ENCODE measurements at regions not wholly inside any gene's neighbourhood (a gene's known extent, or its start where the extent isn't known, plus 50 kb on each side); places are given as distances from the start of the nearest gene placed in this dataset.
"Not testable (repeated sequence)": the region's sequence is repeated elsewhere in the genome, so short reads cannot be mapped to it uniquely, and the experiment has no call there.

GRCh38 chr6:22141241-22141745, 155.5 kb downstream of the PRL start:
- intact Hi-C loops (cut with micrococcal nuclease), result no loop called here

GRCh38 chr6:22142856-22143255, 154.0 kb downstream of the PRL start:
- intact Hi-C loops (cut with micrococcal nuclease), result no loop called here

GRCh38 chr6:22145376-22145775, 151.5 kb downstream of the PRL start:
- intact Hi-C loops (cut with micrococcal nuclease), result loop anchor here (5.0 kb wide), 1 partner anchor 548 kb away; no protein-coding TSS in a partner anchor

GRCh38 chr6:22145823-22146677, 150.8 kb downstream of the PRL start:
- intact Hi-C loops (cut with micrococcal nuclease), result loop anchor here (5.0 kb wide), 1 partner anchor 549 kb away; no protein-coding TSS in a partner anchor

- intact Hi-C loops (cut with micrococcal nuclease), result loop anchor here (5.0 kb wide), 1 partner anchor 549 kb away; no protein-coding TSS in a partner anchor
Observed at GRCh38 chr6:22146678-22146930, 150.2 kb downstream of the PRL start.

GRCh38 chr6:22146931-22147701, 149.7 kb downstream of the PRL start:
- intact Hi-C loops (cut with micrococcal nuclease), result loop anchor here (5.0 kb wide), 1 partner anchor 550 kb away; no protein-coding TSS in a partner anchor

GRCh38 chr6:22147921-22148776, 148.7 kb downstream of the PRL start:
- intact Hi-C loops (cut with micrococcal nuclease), result loop anchor here (5.0 kb wide), 1 partner anchor 551 kb away; no protein-coding TSS in a partner anchor

- intact Hi-C loops (cut with micrococcal nuclease), result loop anchor here (5.0 kb wide), 1 partner anchor 552 kb away; no protein-coding TSS in a partner anchor
Observed at GRCh38 chr6:22149096-22149495, 147.7 kb downstream of the PRL start.

- intact Hi-C loops (cut with micrococcal nuclease), result loop anchor here (5.0 kb wide), 1 partner anchor 552 kb away; no protein-coding TSS in a partner anchor
Observed at GRCh38 chr6:22149501-22150367, 147.1 kb downstream of the PRL start.

GRCh38 chr6:22150368-22151035, 146.3 kb downstream of the PRL start:
- intact Hi-C loops (cut with micrococcal nuclease), result no loop called here

- intact Hi-C loops (cut with micrococcal nuclease), result no loop called here
Observed at GRCh38 chr6:22151892-22152291, 144.9 kb downstream of the PRL start.

GRCh38 chr6:22152841-22153240, 144.0 kb downstream of the PRL start:
- intact Hi-C loops (cut with micrococcal nuclease), result no loop called here

GRCh38 chr6:22153384-22154158, 143.3 kb downstream of the PRL start:
- intact Hi-C loops (cut with micrococcal nuclease), result no loop called here

- intact Hi-C loops (cut with micrococcal nuclease), result no loop called here
Observed at GRCh38 chr6:22155551-22155950, 141.3 kb downstream of the PRL start.

- intact Hi-C loops (cut with micrococcal nuclease), result no loop called here
Observed at GRCh38 chr6:22157233-22157632, 139.6 kb downstream of the PRL start.

- intact Hi-C loops (cut with micrococcal nuclease), result no loop called here
Observed at GRCh38 chr6:22164236-22164635, 132.6 kb downstream of the PRL start.

GRCh38 chr6:22171006-22171405, 125.8 kb downstream of the PRL start:
- intact Hi-C loops (cut with micrococcal nuclease), result not testable (repeated sequence)

- intact Hi-C loops (cut with micrococcal nuclease), result not testable (repeated sequence)
Observed at GRCh38 chr6:22171885-22172284, 125.0 kb downstream of the PRL start.

GRCh38 chr6:22173311-22173710, 123.5 kb downstream of the PRL start:
- intact Hi-C loops (cut with micrococcal nuclease), result no loop called here
